ENCODE measurements at regions not wholly inside any gene's neighbourhood (a gene's known extent, or its start where the extent isn't known, plus 50 kb on each side); places are given as distances from the start of the nearest gene placed in this dataset.
"Not testable (repeated sequence)": the region's sequence is repeated elsewhere in the genome, so short reads cannot be mapped to it uniquely, and the experiment has no call there.

DNA sequence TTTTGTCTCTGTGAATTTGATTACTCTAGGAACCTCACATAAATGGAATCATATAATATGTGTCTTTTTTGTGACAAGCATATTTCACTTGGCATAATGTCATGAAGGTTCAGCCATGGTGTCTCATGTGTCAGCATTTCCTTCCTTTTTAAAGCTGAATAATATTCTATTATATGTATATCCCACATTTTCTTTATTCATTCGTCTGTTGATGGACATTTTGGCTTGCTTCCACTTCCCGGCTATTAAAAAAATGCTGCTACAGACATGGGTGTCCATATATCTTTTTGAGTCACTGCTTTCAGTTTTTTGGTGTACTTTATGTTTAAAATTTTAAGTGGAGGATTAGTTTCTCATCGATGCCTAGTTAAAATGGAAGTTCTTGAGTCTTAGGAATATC is 59.8 kb upstream of the C5orf63 start:
- DNase-seq (ENCODE audit: low read depth) = no peak

DNA sequence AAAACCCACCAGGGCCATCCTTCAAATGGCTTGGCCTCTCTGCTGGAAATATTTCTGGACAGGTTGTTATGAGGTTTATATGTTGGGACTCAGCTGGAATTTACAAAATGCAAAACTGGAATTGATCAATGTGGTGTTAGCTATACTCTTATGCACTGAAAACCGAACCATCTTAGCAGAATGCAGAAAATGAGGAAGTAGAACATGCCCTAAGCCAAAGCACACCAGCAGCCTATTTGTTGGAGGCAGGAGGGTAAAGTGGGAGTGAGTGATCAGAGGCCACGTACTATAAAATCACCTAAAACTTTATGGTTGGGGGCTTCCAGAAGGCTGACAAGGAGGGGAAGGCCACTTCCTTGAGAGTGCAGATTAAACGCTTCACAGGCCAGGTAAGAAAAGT is 63.6 kb upstream of the C5orf63 start:
- no peak for DNase-seq (ENCODE audit: low read depth)

DNA sequence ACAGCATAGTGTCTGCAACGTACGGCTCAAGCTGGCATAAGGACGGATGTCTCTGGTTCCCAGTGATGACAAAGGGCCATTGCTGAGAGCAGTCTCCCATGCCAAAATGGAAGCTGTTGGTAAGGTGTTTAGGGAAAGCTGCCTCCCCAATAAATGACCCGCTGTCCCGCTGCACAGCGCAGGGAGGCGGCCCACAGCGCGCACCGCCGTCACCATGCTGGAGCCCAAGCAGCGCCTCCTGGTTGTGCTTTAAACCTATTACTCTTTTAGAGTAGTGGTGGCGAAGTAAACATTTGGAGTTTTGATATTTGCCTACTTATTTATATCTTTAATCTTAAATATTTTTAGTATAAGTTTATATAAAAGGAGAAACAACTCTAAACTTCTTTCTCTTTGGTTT is 70.4 kb upstream of the C5orf63 start:
- no peak for DNase-seq (ENCODE audit: low read depth)

DNA sequence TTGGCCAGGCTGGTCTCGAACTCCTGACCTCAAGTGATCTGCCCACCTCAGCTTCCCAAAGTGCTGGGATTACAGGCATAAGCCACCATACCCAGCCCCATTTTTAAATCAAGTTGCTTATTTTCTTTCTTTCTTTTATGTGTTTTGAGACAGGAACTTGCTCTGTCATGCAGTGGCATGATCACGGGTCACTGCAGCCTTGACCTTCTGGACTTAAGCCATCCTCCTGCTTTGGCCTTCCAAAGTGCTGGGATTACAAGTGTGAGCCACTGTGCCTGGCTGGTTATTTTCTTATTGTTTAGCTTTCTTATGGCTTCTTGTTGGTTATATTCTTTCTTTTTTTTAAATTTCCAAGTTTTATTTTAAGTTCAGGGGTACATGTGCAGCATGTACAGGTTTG is 79.7 kb upstream of the C5orf63 start:
- no peak for DNase-seq (ENCODE audit: low read depth)

DNA sequence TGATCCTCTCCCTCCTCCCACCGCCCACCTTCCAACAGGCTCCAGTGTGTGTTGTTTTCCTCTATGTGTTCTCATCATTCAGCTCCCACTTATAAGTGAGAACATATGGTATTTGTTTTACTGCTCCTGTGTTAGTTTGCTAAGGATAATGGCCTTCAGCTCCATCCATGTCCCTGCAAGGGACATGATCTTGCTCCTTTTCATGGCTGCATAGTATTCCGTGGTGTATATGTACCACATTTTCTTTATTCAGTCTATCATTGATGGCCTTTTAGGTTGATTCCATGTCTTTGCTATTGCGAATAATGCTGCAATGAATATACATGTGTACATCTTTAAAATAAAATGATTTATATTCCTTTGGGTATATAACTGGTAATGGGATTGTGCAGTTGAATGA is 80.2 kb upstream of the C5orf63 start:
- DNase-seq (ENCODE audit: low read depth) = no peak

DNA sequence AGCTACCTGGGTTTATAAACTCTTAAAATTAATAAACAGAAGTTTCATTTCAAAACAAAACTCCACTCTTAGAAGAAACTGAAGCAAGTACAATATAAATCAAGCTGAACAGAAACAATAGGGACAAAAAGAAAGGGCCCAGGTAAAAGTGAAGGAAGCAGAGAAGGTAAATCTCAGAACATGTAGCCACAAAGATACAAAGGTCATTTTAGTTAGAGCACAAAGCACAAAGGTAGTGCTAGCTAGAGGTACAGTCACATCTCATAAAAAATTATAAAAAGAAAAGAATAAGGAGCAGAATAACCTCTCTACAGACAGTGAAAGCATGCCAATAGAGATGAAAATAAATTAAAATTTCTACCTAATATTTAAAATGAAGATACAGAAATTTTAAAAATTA is 90.4 kb upstream of the C5orf63 start:
- no peak for DNase-seq (ENCODE audit: low read depth)

DNA sequence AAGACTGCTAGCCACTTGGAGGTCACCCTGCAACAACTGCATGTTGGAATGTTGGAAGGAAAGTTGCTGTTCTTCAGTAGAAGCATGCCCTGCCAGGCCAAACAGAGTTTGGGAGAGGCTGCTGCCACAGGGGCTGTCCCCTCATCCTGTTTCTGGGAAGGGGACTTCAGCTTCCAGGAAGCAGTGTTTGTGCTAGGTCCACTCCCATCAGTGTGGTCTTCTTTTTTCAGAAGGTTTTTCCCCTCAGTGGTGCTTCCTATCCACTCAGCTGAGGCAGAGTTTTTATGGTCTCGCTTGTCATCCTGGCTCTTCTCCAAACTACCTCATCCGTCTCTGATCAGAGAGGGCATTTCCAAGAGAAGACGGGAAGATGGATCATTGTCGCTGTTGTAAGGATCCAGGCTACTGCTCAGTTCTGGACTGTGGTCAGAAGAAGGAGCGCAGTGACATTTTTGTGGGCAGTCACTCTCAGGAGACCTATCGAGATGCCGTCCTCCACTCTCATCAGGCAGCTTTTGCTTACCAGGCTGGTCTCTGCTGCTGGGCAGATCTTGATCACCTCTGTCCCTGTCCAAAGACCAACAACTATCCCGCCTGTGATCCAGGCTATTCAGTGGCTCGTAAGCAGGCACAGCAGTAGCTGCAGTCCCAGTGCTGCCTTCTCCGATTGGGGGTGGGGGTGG is 97.8 kb upstream of the C5orf63 start:
- DNase-seq (ENCODE audit: low read depth) = peak; percentile 3

DNA sequence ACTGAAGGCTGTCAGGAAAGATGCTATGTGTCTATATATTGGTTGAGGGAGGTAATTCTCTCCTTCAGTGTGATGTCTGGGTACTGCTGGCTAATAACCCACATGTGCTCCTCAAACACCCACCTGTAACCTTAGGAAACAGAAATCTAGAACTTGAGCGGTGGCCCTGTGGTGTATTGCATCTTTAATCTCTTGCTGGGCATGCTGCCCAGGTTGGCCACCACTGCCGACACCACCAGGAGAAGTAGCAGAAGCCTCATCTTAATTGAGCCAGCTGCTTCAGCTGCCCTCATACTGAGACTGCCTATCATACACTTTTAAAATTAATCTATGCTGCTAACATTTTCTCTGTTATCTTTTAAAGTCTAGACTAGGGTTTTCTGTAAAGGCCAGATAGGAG is 103.5 kb upstream of the C5orf63 start:
- DNase-seq (ENCODE audit: low read depth) = no peak

DNA sequence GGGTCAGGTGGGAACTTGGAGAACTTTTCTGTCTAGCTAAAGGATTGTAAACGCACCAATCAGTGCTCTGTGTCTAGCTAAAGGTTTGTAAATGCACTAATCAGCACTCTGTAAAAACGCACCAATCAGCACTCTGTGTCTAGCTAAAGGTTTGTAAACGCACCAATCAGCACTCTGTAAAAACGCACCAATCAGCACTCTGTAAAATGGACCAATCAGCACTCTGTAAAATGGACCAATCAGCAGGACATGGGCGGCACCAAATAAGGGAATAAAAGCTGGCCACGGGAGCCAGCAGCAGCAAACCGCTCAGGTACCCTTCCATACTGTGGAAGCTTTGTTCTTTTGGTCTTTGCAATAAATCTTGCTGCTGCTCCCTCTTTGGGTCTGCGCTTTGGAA is 108.0 kb upstream of the MEGF10 start:
- DNase-seq (ENCODE audit: low read depth) = not testable (repeated sequence)

DNA sequence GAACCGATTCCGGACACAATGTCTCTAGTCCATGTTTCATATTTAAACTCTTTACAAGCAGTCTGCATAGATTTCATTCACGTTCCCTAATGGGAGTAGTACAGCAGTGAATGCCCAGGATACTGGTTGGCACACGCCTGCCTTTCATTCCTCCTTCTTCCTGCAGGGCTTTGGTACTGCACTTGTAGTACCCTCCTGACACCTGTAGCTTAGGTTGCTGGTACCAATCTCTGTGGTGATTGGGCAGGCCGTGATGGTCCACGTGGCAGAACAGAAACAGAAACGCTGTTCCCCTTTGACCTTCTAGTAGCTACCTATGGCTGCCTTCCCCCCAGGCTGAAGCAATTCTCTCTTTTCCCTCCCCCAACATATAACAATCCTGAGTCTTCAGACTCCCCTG is 107.3 kb upstream of the MEGF10 start:
- no peak for DNase-seq (ENCODE audit: low read depth)

DNA sequence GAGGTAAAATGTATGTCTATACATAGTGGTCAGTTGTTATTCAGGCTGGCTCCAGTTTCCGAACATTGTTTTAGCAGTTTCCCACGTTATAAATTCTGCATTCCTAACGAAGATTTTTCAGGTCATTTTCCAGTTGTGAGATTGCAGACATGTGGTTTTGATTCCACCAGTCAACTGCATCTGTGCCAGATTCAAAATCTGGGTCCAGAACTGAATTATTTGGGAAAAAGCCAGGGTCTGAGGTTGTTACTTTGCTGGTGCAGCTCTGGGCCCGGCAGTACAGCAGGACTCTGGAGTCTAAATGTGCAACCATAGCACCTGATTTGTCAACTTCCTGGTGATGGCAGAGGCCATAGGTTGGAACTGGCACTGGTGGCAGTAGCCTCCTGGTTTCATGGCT is 105.7 kb upstream of the MEGF10 start:
- peak; percentile 7 for DNase-seq (ENCODE audit: low read depth)

DNA sequence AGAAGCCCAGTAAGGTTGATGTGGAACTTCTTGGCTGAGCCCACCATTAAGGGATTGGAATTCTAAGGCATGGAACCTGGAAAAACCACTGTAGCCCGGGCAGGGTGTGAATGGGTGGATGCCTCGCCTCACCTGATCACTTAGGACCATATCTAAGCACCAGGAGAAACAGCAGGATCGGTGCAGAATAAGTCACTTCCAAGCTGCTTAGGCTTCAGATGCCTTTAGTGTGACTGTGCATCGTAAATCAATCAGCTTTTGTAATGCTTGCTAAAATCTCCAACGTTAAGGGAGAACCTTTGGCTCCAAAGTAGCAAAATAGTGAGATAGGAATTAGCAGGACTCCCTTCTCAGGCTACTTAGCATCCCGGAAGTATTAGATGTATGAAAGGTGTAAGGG is 103.9 kb upstream of the MEGF10 start:
- peak; percentile 5 for DNase-seq (ENCODE audit: low read depth)

DNA sequence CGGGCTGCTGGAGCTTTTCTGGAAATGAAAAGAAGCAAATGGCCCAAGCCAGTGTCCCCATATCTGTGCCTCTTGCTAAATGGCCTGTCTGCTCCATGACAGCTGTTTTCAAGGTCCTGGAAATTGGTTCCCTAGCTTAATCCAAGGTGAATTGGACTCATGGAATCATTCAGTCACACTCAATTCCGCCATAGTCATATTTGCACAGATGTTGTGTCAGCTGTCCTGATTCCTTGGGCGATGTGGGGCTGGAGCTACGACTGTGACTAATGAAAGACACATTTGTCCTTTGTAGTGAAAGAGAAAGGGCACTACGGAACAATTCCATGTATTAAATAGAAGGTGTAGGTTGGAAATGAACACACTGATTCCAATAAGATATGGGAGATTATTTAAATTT is 102.9 kb upstream of the MEGF10 start:
- DNase-seq (ENCODE audit: low read depth) = no peak

DNA sequence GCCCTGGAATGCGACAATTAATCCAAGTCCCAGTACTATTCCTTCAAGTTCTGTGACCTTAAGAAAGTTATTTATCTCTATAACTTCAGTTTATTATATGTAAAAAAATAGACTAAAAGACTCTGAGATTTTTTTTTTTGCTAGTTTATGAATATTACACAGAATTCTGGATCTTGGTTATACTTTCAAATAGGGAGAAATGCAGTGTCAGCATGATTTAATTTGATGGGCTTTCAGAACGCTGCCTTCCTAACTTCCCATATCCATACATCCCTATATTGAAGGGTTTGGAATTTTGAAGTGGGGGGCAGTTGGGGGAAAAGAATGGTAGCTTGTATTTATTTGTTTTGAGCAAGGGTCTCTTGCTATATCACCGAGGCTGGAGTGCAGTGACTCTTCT is 98.4 kb upstream of the MEGF10 start:
- no peak for DNase-seq (ENCODE audit: low read depth)

DNA sequence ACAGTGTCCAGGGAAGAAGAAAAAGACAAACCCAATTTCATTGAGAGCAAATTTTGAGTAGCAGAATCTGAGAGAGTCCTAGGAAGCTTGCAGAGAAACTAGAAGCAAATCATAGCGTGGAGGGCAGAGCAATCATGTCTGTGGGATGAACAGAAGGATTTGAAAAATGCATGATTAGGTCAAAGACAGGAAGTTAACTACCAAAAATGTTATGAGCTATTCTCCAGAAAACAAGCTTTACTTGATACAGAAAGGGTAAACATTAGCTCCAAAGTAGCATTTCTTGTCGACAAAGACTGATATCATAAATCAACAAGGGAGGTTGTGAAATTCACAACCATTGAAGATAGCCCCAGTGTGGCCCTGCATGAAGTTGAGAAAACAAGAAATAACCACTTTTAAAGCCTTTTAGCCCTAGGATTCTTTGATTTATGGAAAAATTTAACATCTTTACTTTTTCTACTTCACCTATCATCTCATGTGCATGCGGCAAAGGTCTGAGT is 97.7 kb upstream of the MEGF10 start:
- no peak for DNase-seq (ENCODE audit: low read depth)

DNA sequence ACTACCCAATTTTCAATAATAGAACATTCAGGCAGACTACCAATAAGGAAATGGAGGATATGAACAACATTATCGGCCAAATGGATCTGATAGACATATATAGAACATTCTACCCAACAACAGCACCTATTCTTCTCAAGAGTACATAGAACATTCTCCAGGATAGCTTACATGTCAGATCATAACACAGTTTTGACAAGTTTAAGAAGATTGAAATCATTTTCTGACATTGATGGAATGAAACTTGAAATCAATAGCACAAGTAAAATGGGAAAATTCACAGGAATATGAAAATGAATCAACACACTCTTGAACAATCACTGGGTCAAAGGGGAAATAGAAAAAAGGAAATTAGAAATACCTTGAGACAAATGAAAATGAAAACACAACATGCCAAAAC is 94.6 kb upstream of the MEGF10 start:
- DNase-seq (ENCODE audit: low read depth) = no peak

DNA sequence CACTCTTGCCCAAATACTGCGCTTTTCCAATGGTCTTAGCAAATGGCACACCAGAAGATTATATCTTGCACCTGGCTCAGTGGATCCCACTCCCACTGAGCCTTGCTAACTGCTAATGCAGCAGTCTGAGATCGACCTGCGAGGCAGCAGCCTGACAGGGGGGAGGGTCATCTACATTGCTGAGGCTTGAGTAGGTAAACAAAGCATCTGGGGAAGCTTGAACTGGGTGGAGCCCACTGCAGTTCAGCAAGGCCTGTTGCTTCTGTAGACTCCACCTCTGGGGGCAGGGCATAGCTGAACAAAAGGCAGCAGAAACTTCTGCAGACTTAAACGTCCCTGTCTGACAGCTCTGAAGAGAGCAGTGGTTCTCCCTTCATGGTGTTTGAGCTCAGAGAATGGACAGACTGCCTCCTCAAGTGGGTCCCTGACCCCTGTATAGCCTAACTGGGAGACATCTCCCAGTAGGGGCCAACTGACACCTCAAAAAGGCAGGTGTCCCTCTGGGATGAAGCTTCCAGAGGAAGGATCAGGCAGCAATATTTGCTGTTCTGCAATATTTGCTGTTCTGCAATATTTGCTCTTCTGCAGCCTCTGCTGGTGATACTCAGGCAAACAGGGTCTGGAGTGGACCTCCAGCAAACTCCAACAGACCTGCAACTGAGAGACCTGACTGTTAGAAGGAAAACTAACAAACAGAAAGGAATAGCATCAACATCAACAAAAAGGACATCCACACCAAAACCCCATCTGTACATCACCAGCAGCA is 93.0 kb upstream of the MEGF10 start:
- not testable (repeated sequence) for DNase-seq (ENCODE audit: low read depth)

DNA sequence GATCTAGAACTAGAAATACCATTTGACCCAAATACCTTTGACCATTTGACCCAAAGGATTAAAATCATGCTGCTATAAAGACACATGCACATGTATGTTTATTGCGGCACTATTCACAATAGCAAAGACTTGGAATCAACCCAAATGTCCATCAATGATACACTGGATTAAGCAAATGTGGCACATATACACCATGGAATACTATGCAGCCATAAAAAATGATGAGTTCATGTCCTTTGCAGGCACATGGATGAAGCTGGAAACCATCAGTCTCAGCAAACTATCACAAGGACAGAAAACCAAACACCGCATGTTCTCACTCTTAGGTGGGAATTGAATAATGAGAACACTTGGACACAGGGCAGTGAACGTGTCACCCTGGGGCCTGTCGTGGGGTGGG is 87.9 kb upstream of the MEGF10 start:
- DNase-seq (ENCODE audit: low read depth) = not testable (repeated sequence)

DNA sequence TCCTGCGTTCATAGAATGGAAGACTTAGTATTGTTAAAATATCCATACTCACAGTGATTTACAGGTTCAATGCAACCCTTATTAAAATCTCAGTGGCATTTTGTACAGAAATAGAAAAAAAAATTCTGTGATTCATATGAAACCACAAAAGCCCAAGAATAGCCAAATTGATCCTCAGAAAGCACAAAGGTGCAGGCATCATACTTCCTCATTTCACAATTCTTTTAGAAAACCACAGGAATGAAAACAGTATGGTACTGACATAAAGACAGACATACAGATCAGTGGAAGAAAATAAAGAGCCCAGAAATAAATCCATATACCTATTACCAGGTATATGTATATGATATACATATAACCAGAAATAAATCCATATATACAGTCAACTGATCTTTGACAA is 86.8 kb upstream of the MEGF10 start:
- DNase-seq (ENCODE audit: low read depth) = no peak

DNA sequence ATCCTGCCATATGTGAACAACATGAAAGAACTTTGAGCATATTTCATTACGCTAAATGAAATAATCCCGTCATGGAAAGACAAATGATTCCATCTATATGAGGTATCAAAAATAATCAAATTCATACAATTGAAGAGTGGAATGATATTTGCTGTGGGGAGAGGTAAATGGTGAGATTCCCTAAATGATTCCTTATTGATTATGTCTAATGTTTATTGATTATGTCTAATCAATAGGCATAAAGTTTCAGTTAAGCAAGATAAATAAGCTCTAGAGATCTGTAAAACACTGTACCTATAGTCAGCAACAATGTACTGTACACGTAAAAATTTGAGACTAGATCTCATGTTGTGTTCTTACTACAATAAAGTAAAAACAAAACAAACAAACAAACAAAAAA is 85.4 kb upstream of the MEGF10 start:
- DNase-seq (ENCODE audit: low read depth) = no peak

DNA sequence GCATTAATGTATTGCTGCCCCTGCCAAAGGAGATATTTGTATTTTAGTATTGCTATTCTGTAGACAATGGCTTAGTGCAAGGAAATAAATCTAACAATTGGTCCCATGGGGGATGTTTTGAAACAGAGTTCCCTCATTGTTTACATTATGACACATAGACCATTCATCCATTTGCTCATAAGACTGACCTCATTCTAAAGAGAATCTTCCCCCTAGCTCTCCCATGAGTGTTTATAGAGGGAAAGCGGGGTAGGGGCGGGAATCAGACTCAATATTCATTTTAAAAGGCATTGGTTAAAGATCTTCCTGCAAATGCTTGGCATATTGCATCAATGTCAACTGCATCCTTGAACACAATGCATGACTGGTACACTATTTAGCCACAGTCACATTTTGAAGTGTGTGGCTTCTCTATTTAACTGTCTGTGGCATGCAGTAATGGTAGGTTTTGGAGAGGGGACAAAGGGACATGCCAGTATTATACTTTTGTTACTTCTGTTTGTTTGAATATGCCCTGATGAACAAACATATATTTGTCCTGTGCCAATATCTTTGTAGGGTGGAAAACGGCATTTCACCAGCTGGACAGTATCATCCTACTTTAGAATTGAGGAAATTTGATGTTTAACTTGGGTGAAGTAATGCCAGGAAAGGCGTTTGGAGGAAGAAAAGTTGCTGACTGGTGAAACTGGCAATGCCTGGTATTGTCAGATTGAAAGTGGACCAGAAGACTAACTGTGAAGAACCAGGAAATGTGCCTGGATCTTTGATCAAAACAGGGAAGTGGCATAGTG is 84.1 kb upstream of the MEGF10 start:
- DNase-seq (ENCODE audit: low read depth) = peak; percentile 86

DNA sequence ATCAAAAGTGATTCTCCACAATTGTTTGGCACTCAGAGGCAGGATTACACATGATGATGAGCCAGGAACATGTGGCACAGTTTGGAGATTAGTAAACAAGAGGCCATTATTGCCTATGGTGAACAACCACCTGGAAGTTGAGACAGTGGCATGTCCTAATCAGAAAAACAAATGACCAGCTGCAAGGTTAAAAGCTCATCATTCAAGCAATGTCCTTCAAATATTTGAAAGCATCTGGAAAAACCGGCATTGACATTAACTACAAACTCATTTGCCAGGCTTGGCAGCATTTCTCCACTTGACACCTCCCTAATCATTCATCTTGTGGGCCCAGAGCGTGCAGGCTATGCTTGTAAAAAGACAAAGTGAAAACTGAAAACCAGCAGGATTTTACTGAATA is 80.6 kb upstream of the MEGF10 start:
- DNase-seq (ENCODE audit: low read depth) = no peak

DNA sequence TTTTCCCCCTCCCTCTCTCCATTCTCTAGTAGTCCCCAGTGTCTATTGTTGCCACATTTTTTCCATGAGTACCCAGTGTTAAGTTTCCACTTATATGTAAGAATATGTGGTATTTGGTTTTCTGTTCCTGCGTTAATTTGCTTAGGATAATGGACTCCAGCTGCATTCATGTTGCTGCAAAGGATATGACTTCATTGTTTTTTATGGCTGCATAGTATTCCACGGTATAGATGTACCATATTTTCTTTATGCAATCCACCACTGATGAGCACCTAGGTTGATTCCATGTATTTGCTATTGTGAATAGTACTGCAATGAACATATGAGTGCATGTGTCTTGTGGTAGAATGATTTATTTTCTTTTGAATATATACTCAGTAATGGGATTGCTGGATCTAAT is 77.4 kb upstream of the MEGF10 start:
- DNase-seq (ENCODE audit: low read depth) = no peak
